Embryonic facial prominence (tissue), 1 donor: ENCODE measurements at regions not wholly inside any gene's neighbourhood (a gene's known extent, or its start where the extent isn't known, plus 50 kb on each side); places are given as distances from the start of the nearest gene placed in this dataset.
A peak's percentile ranks its signal among the peaks of the same experiment; 100 is the strongest.
"Not testable (repeated sequence)": the region's sequence is repeated elsewhere in the genome, so short reads cannot be mapped to it uniquely, and the experiment has no call there.

Source experiments
- DNase-seq: peaks from one replicate; pipeline ENCODE4 v3.0.0-alpha.2; 2016; ENCODE audit errors: extremely low spot score

DNA sequence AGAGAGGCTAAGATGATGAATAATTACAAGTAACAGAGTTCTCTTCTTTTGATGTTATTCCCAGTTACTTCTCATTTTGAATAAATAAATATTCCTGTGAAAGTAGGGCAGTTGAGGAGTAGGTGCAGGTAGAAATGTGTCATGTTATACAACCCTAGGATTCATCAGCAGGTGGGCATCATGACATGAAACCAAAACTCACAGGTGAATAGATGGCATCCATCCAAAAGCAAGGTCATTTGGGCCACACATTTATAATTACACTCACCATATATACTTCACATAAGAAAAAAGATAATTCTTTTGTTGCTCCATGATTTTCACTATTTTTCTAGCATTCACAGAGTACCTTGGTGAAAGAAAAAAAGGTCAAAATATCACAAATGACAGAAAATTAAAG lies 273.6 kb downstream of the ZBBX start:
- DNase-seq: no peak

DNA sequence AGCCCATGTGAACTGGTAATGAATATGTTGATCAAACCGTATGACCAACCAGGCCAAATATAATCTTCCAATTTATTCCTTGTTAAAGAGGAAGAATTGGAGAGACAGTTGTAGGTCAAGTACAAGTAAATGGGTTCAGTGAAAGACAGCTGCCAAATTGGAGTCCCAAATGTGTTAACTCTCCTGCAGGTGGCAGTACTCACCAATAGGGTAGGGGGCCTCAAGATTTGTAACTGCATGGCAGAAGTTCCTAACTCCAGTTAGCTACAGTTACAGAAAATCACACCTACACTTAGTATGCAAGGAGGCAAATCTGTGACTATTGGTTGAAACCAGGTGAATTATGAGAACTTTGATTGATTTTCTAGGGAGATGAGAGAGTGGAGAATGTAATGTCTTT lies 278.0 kb downstream of the ZBBX start:
- DNase-seq: no peak

DNA sequence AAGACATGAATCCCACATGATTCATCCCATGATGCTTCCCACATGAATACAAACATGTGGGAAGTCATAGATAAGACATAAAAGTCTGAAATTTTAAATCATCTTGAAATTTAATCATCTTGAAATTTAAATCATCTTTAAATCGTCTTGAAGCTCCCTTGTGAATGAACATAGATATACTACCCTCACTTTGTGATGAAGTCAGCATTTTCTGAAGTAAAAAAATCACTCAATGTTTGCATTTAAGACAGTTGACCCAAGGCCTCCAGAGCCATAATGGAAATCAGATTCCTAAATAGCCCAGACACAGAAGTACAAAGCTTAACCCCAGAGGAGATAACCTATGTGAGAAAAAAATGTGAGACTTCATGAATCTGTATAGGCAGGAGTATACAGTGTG lies 279.4 kb downstream of the ZBBX start:
- DNase-seq: no peak

DNA sequence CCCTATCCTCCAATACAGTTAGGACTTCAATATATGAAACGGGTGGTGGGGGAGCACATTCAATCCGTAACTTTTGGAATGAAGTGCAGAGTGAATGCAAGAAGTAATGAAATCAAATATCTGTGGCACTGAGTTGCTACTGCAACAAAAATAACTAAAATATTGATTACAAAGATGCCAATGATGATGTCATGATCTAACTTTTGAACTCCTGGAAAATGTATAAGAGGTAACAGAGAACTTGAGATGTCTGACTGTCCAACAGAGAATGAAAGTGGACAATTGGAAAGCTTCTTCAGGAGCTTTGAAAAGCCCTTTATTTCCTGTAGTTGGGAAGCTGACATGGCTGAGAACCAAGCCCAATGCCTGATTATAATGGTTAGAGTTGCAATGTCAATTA lies 279.9 kb downstream of the ZBBX start:
- no peak for DNase-seq

DNA sequence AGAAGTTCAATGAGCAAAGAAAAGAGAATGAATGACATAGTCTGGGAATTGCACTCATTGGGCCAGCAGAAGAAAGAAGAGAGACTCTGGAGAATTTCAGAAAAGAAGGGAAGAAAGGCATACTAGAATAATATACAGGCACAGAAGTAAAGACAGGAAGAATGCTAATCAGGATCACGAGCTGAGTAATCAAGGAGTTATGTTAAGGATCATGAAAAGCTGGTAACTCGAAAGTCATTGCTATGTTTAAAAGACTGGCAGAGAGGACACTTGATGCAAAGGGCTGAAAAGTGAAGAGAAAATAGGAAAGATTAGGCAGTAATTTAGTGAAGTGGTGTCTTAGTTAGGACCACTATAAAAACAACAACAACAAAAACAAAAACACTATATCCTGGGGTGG lies 284.1 kb downstream of the ZBBX start:
- DNase-seq: no peak

DNA sequence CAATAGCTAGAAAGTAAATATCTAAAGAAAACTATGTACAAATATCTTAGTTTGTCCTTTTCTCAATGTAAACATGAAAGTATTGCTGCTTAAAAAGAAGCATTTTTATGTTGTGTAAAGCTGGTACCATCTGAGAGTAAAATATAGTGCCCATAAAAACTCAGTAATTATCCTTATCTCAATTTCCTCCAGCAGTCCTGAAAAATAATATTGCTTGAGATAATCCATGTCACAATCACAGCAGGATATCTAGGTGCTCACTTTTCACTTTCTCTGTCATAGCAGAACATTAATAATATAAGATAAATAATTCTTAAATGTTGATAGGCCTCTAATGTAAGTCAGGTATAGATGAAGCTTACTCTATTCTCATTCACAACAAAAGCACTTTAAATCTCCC lies 285.5 kb downstream of the ZBBX start:
- DNase-seq: no peak

DNA sequence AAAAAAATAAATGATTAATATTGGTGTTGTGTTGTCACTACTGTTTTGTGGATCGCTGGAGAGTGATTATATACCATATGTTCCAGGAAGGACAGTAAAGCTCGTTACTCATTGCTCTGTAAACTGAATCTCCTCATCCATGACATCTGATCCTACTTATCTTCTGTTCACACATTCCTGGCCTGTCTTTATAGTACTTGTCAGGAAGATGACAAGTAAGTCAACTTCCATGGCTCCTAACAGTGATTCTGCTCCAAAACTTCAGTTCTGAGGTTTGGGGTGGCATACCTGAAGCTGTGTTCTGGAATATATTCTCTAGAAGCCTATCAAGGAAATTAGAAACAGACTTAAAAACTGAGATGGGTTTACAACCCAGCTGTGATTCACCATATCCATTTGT lies 288.9 kb downstream of the ZBBX start:
- no peak for DNase-seq

DNA sequence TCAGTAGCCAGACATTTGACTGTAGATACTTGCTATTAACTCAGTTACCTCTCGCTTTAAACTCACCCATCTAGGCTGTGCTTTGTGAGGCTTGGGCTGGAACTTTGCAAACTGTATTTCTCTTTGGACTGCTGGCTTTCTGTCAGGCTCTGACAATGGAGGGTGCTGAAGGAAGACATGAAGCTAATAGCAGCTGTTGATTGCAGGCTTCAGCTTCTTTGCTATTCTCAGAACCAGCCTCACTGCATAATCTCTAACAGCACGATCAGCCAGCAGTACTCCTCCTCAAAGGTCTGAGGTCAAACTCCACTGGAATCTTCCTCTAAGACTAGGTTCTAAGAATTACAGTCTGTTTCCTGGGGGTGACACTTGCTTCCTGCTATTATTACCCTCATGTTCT lies 295.6 kb downstream of the ZBBX start:
- no peak for DNase-seq

DNA sequence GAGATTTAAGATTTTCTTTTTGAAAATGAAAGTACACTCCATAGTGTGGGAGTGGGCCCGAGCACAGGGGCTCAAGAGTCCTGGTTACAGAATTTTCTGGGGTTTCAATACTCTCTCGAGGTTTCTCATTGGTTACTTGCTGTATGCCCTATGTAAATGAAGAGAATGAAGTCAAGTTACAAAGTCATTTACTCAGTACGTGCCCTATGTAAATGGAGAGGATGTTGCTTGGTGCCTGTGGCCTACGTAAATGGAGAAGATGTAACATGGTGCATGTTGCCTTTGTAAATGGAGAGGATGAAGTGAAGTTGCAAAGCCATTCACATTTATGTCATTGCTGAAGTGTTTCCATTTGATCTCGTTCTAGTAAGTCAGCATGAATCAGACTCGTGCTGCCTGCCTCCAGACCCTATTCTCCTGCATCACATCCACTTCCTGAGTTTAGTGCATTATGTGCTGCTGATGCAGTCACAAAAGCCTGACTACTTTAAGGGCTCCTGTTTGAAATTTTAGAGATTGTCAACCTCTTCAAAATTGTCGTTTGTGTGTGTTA lies 302.0 kb downstream of the ZBBX start:
- DNase-seq: no peak

DNA sequence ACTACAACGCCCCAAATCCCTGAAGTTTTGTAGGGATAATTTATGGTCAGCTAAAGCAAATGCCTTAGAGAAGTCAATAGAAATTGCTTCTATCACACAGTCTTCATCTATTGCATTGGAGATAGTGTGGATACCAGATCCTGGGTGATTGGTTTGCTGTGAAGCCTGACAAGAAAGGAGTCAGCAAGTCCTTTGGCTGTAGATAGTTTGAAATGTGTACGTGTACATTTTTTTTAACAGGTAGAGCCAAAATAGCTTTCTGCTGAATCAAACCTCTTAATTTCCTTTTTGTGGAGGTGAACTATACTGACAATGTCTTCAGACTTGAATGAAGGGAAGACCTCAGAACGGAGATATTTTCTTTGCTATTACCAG lies 312.3 kb downstream of the ZBBX start:
- DNase-seq: no peak

DNA sequence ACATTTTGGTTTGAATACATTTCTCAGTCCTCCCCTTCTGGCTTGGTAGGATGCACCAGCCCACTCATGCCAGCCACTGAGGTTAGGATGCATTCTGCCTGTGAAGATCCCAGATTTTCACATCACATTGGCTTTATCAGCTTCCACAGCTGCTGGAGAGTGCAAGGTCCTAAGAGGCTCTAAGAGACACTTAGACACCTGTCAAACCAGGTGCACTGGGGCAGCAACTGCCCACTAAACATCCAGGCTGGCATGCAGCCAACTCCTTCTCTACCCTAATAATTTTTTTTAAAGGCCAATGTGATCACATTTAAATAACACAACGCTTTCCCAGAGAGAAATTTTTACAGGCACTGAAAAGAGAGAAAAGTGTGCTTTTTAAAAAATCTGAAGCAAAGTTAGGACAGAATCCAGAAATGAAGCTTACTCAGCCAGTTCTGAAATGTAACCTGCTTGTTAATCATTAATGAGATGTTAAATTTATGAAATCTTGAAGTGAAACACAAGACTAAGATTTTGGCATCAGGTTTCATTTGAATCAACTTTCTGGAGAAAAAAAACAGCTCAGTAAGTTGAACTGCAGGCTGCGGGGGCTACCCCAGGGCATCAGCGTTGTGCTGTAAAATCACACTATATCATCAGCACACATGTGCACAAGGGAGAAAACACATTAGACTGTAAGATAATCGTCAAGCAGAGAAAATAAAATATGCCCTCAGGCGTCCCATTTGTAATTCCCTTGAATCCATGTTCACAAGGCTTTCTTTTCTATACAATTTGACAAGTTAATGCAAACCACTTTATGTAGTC lies 312.9 kb downstream of the ZBBX start:
- no peak for DNase-seq

DNA sequence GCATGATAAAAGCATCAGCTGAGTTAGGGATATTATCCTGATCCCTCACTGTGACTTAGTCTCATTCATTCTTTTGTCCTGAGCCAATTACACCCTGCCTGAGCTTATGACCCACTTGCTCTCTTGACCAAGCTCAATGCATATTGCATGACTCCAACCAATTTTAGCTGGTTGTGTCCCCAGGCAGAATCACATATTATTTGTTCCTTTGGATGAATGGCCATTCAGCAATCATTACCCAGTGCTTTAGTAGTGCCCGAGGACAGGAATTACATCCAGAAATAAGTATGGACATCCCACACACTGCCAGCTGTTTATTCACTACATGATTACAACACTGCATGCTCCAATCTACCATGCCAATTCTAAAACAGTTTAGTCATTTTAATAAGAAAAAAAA lies 322.5 kb downstream of the ZBBX start:
- no peak for DNase-seq

DNA sequence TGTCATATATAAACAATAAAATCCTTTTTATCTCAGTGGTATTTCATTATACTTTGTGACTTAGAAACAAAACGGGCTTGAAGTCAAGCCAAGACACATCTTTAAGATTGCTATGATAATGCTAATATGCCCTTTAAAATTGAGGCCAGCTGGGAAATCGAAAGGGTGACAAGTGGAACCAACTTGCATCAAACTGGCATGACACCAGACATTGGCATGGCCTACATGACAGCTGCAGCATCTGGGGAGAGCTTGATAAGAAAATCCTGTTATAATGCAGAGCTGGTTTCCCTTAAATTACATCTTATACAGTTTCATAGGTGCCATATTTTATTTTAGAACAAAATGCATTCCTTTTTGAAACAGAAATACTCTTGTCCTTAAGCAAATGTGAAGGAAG lies 325.2 kb downstream of the ZBBX start:
- DNase-seq: no peak

DNA sequence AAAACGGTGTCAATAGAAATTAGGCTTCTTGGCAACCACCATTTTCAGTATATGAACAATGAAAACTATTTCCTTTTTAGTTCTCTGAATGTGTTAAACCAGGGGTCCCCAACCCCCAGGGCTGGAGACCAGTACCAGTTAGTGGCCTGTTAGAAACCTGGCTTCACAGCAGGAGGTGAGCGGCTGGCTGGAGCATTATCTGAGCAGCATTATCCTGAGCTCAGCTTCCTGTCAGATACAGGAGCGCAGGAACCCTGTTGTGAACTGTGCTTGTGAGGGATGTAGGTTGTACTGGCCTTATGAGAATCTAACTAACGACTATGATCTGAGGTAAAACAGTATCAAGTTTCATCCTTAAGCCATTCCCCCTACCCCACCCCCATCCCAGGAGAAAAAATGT lies 328.7 kb downstream of the ZBBX start:
- no peak for DNase-seq

DNA sequence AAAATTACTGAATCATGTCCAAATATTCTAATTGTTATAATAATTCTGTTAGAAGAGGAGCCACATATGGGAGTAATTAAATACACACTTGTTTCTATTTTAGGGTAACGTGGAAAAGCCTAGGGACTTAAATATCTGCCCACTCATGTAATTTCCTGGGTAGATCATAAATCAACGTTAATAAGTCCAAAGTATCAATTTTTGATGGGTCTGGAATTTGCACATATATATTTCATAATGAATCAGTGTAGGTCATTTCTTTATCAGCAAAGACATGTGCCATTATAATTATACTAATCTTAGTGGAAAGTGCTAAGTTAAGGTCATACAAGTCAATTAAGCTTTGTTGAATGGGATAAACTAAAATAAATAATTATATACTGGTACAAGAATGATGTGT lies 346.2 kb downstream of the ZBBX start:
- DNase-seq: no peak

DNA sequence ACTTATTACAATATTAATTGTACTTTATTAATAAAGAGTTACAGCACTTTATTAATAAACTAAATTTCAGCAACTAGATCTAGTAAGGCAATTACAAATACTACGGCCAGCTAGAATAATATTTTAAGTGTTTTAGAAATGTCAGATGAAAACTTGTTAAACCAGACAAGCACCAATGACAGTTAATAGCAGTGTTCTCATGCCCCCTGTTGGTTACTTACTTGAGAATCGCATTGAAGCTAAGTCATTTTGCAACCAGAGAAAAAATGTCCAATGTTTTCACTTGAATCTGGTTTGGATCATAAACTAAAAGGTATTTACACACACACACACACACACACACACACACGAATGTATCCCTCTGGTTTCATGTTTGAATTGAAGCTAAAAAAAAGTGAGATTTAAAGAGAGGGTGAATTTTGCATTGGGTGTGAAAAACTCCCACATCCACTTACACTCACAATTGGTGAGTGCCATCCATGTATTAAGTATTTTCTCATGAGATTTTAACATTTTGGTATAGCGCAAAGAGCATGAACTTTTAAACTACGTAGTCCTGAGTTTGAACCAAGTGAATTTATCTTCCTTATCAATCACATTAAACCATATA lies 347.7 kb downstream of the ZBBX start:
- DNase-seq: peak; percentile 23

DNA sequence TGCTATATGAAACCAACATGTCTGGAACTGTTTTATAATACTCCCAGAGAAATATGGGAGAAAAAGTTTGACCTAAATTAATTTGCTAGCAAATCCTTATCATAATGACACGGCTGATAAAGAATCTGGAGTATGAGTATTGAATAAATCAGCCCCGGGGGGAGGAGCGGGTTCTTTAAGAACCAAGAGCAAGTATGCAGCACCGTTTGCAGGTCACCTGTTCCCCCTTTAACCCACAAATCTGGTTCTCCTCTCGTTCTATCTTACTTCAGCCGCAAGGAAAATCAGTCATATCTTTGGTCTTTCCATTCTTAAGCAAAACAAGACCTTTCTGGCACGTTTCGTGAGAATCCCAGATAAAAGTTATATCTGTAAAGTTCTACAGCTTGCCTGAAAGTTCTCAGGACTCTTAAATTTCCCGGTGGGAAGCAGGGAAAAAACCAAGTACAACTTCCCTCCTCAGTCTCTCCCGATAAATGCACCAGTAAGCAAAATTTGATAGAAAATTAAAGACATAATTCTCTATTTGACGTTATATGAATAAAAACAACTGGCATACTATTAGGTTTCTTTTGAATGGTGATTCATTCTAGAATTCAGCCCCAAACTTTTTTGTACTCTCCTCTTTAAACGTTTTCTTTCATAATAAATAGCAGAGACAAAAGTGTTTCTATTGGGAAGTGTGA lies 348.6 kb downstream of the ZBBX start:
- no peak for DNase-seq

DNA sequence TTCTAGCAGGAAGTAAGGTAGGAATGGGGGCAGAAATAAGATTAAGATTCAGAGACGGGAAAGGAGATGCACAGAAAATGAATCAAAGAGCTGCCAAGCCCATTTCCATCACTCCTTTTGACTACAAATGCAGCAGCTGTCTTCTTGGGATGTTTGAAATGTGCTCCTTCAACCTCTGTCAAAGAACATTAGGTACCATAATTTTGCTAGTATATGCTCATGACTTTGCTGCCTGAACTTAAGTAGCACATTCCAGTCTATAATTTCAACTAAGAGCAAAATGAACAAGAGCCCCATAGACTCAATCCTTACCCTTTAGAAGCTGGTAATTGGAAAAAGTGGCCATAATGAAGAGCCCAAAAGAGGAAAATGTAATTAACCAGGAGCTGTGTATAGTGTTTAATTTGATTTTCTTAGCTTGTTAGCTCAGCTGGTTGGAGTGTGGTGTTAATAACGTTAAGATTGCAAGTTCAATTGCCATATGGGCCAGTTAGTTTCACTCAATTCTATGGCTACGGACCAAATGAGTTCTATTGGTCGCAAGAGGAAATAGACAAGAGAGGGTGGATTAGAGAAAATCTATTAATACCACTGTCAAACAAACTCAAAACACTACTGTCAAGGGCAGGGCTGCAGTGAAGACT lies 349.9 kb downstream of the ZBBX start:
- DNase-seq: no peak

DNA sequence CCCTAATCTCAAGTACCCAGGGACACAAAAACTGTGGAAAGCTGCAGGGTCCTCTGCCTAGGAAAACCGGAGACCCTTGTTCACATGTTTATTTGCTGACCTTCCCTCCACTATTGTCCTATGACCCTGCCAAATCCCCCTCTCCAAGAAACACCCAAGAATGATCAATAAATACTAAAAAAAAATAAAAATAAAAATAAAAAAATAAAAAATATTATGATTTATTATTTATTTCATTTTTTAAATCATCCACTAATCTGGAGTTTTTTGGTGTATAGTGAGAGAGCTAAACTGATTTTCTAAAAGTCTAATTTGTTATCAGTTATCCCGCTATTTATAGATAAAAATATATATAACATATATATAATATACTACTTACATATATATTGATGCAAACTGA lies 360.6 kb downstream of the ZBBX start:
- DNase-seq: not testable (repeated sequence)

DNA sequence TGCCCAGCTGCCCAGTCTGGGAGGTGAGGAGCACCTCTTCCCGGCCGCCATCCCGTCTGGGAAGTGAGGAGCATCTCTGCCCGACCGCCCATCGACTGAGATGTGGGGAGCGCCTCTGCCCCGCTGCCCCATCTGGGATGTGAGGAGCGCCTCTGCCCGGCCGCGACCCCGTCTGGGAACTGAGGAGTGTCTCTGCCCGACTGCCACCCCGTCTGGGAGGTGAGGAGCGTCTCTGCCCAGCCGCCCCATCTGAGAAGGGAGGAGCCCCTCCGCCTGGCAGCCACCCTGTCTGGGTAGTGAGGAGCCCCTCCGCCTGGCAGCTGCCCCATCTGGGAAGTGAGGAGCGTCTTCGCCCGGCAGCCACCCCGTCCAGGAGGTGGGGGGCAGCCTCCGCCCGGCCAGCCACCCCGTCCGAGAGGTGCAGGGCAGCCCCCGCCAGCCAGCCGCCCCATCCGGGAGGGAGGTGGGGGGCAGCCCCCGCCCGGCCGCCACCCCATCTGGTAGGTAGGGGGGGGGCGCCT lies 361.4 kb downstream of the ZBBX start:
- DNase-seq: not testable (repeated sequence)

DNA sequence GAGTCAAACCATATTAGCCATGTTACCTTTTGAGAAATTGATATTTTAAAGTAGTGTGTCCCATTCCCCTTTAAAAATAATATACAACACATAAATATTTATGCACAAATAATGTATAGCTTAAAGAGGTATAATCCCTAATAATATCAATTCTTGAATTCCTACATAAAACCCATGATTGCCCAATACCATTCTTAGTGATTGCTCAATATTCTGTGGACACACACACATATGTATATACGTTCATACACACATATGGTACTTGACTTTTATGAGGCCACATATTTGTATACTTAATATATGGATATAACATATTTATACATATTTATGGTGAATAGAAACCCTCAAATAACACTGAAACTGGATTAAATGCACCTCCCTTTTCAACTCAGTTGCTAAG lies 367.4 kb downstream of the ZBBX start:
- DNase-seq: no peak

DNA sequence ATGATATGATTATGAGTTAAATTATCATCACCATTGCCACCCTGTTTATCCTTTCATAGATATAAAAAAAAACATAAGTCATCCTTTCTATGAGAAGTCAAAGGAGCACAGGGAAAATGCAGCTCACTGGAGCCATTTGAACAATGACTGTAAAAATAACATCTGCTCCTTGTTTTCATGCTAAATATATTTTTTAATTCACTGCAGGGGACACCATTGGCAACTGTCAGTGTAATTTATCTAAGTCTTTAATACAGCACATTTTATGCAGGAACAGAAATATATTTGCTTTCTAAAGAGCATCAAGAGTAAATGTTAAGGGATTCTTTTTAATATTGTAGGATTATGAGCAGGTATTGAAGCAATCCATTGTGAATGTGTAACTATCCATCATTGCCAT lies 371.3 kb downstream of the ZBBX start:
- no peak for DNase-seq
